CD4-positive, alpha-beta memory T cell (primary cell): ENCODE measurements at regions not wholly inside any gene's neighbourhood (a gene's known extent, or its start where the extent isn't known, plus 50 kb on each side); places are given as distances from the start of the nearest gene placed in this dataset.
"Not testable (repeated sequence)": the region's sequence is repeated elsewhere in the genome, so short reads cannot be mapped to it uniquely, and the experiment has no call there.

Experiments used
- CTCF ChIA-PET: fragments of 350-600 bp; sonication (Branson Sonifier 250); formaldehyde crosslinking; loops from one replicate; lab custom pipeline; 2021; ENCODE audit warnings: inconsistent platforms; ENCODE audit not compliant: partially characterized antibody; lab: Charles Lee
- POLR2A ChIA-PET: fragments of 350-600 bp; sonication (Branson Sonifier 250); formaldehyde crosslinking; loops from one replicate; lab custom pipeline; 2021; ENCODE audit not compliant: partially characterized antibody; lab: Charles Lee
- DNase-seq, 5 donors: peaks; one replicate each; pipeline versions ENCODE4 v3.0.0 to v3.0.0-alpha.2; 2020 to 2022; ENCODE audit warnings: mixed read lengths in 1 of 5
- H3K27ac ChIP-seq: one replicate; pipeline ENCODE4 v1.7.0; 2013; ENCODE audit warnings: low read depth, low read length
- H3K27me3 ChIP-seq: 2 replicates; pipeline ENCODE4 v1.7.0; 2013; ENCODE audit warnings: mild to moderate bottlenecking, low read length, moderate library complexity; ENCODE audit not compliant: insufficient read depth
- H3K36me3 ChIP-seq: 2 replicates; pipeline ENCODE4 v1.7.0; 2013; ENCODE audit warnings: mild to moderate bottlenecking, low read length, moderate library complexity; ENCODE audit not compliant: insufficient read depth
- H3K4me1 ChIP-seq: 2 replicates; pipeline ENCODE4 v1.7.0; 2013; ENCODE audit warnings: mild to moderate bottlenecking, low read length, moderate library complexity; ENCODE audit not compliant: insufficient read depth
- H3K4me3 ChIP-seq, 2 donors: one replicate each; pipeline ENCODE4 v1.7.0; 2013; ENCODE audit warnings: low read length in 2 of 2, mild to moderate bottlenecking in 1 of 2
- H3K9me3 ChIP-seq, 2 donors: one replicate each; pipeline ENCODE4 v1.7.0; 2013; ENCODE audit warnings: low read length in 2 of 2, control low read depth in 1 of 2; ENCODE audit not compliant: control insufficient read depth in 1 of 2
- H3K27ac Mint-ChIP-seq, 7 donors: one replicate each; pipeline ENCODE4 v1.8.0; 2020 to 2021; ENCODE audit warnings: mixed read lengths in 7 of 7, mild to moderate bottlenecking in 6 of 7, inconsistent platforms in 3 of 7, moderate library complexity in 3 of 7
- H3K27me3 Mint-ChIP-seq, 2 donors: one replicate each; pipeline ENCODE4 v1.8.0; 2020 to 2021; ENCODE audit warnings: mixed read lengths in 2 of 2
- H3K36me3 Mint-ChIP-seq, 2 donors: one replicate each; pipeline ENCODE4 v1.8.0; 2020 to 2021; ENCODE audit warnings: mixed read lengths in 2 of 2, inconsistent platforms in 1 of 2, mild to moderate bottlenecking in 1 of 2
- H3K4me1 Mint-ChIP-seq, 4 donors: one replicate each; pipeline ENCODE4 v1.8.0; 2020 to 2021; ENCODE audit warnings: mixed read lengths in 4 of 4, mild to moderate bottlenecking in 1 of 4
- H3K4me3 Mint-ChIP-seq, 8 donors: one replicate each; pipeline ENCODE4 v1.8.0; 2020 to 2021; ENCODE audit warnings: mixed read lengths in 8 of 8, mild to moderate bottlenecking in 7 of 8, moderate library complexity in 6 of 8, inconsistent platforms in 3 of 8
- H3K9me3 Mint-ChIP-seq, 8 donors: one replicate each; pipeline ENCODE4 v1.8.0; 2020 to 2021; ENCODE audit warnings: mixed read lengths in 8 of 8, mild to moderate bottlenecking in 5 of 8, inconsistent platforms in 3 of 8, moderate library complexity in 1 of 8
- intact Hi-C: fragments of 100-400 bp; cut with micrococcal nuclease; formaldehyde crosslinking; loops from one replicate; pipeline ENCODE4 v1.15.1; 2023

DNA sequence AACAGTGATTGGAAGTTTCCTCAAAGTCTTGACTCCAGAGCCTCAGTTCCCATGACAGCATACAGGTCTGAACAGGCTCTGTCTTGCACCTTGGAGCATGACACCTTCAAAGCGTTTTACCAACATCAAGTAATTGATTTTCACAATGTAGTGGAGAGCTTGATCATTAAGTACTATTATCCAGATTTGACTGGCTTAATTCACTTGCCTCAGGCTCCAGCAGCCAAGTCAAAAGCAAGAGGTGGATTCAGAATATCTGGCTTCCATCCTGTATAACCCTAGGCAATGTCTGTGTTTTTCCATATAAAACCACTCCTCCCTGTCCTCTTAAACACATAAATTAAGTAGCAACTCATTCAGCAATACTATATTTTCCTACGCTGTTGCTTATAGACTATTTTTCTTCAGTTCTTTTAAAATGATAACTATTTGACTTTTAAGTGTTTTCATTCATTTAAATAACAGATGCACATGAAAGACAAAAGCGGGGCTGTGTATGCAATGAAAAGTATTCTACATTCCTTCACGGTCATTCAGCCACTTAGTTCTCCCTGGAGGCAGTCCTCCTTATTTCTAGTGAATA lies 150.8 kb upstream of the RANBP3L start:
- CTCF ChIA-PET = no interaction called here
- no peaks in the 10 kb centered on the region for H3K27me3 ChIP-seq
- Mint-ChIP-seq H3K4me3 (no peak overlapping the region), H3K36me3 (no peaks in the 10 kb centered on the region), H3K27ac (no peak overlapping the region), H3K9me3 (peaks cover 0 to 2% (median 0%) of the 10 kb centered on the region in 8 donors), H3K27me3 (peaks cover 3 to 5% of the 10 kb centered on the region in 2 donors), H3K4me1 (no peaks in the 10 kb centered on the region)
- no peak overlapping the region for H3K4me3 ChIP-seq
- H3K36me3 ChIP-seq = no peaks in the 10 kb centered on the region
- intact Hi-C loops = no loop called here
- H3K27ac ChIP-seq = no peak overlapping the region
- POLR2A ChIA-PET = no interaction called here
- no peaks in the 10 kb centered on the region for H3K4me1 ChIP-seq
- no peaks in the 10 kb centered on the region for H3K9me3 ChIP-seq
- DNase-seq = no peak

DNA sequence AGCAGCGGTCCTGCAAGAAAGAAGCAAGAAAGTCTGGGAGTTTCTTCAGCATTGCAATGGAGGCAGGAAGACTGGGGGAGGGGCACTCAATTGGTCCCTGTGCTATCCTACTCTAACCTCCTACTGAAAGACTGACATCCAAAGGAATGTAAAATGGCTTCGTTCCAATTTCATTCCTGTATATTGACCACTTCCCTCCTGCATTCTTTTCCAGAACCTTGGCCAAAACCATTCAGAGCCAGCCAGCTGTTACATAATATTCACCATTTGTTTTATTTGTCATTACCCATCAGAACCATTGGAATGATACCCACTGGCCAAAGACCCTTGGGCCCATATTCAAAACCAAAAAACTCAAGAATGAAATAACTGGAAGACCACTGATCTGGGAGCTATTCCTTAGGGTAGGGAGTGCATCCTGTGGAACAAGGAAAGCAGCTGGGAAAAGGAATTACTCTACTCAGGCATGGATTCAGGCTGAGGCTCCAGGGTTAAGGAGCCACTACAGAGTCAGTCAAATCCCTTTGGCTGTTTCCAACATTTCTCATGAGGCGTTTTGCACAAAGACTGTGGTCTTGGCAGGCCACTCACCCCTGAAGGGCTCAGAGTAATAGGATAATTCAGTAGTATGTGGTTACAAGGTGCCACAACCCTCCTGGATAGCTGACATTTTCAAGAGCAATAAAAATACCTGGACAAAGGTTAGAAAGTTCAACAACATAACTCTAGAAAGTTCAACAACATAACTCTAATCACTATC lies 148.7 kb upstream of the SLC1A3 start:
- ChIA-PET CTCF (no interaction called here), POLR2A (no interaction called here)
- H3K36me3 ChIP-seq = no peaks in the 10 kb centered on the region
- peaks cover 6 to 7% of the 10 kb centered on the region in 2 donors for H3K27me3 Mint-ChIP-seq
- H3K27ac Mint-ChIP-seq = no peak overlapping the region
- H3K4me3 ChIP-seq = no peak overlapping the region
- H3K9me3 ChIP-seq = no peaks in the 10 kb centered on the region
- H3K4me1 ChIP-seq = no peaks in the 10 kb centered on the region
- intact Hi-C loops = no loop called here
- no peak for DNase-seq
- no peaks in the 10 kb centered on the region for H3K36me3 Mint-ChIP-seq
- no peak overlapping the region for H3K4me3 Mint-ChIP-seq
- no peak overlapping the region for H3K27ac ChIP-seq
- H3K27me3 ChIP-seq = no peaks in the 10 kb centered on the region
- no peaks in the 10 kb centered on the region for H3K4me1 Mint-ChIP-seq
- peaks cover 0 to 2% (median 0%) of the 10 kb centered on the region in 8 donors for H3K9me3 Mint-ChIP-seq

DNA sequence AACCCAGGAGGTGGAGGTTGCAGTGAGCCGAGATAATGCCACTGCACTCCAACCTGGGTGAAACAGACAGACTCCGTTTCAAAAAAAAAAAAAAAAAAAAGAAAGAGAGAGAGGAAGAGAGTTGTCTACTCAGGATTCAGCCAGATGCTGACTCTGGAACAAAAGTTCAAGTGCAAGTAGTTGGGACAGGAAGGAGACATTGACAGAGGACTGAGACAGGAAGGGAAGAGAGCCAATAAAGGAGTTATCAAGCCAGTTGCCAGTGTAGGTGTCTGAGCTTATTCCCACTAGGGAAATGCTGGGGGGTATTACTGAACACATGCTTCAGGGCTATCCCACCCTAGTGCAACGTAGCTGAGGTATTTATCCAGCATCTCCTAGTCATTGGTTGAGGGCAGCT lies 147.7 kb upstream of the SLC1A3 start:
- intact Hi-C loops = no loop called here
- peaks cover 0 to 2% (median 0%) of the 10 kb centered on the region in 8 donors for H3K9me3 Mint-ChIP-seq
- peaks cover 7 to 10% of the 10 kb centered on the region in 2 donors for H3K27me3 Mint-ChIP-seq
- H3K9me3 ChIP-seq = no peaks in the 10 kb centered on the region
- H3K36me3 ChIP-seq = no peaks in the 10 kb centered on the region
- no peak overlapping the region for H3K4me3 Mint-ChIP-seq
- no peak for DNase-seq
- H3K4me3 ChIP-seq = no peak overlapping the region
- POLR2A ChIA-PET = no interaction called here
- H3K27me3 ChIP-seq = no peaks in the 10 kb centered on the region
- no peak overlapping the region for H3K27ac Mint-ChIP-seq
- no peaks in the 10 kb centered on the region for H3K4me1 ChIP-seq
- H3K36me3 Mint-ChIP-seq = no peaks in the 10 kb centered on the region
- CTCF ChIA-PET = interaction anchor here (0.7 kb wide), 1 partner anchor 380 kb away, joined by 3 read pairs; no protein-coding TSS in a partner anchor
- no peak overlapping the region for H3K27ac ChIP-seq
- H3K4me1 Mint-ChIP-seq = no peaks in the 10 kb centered on the region

DNA sequence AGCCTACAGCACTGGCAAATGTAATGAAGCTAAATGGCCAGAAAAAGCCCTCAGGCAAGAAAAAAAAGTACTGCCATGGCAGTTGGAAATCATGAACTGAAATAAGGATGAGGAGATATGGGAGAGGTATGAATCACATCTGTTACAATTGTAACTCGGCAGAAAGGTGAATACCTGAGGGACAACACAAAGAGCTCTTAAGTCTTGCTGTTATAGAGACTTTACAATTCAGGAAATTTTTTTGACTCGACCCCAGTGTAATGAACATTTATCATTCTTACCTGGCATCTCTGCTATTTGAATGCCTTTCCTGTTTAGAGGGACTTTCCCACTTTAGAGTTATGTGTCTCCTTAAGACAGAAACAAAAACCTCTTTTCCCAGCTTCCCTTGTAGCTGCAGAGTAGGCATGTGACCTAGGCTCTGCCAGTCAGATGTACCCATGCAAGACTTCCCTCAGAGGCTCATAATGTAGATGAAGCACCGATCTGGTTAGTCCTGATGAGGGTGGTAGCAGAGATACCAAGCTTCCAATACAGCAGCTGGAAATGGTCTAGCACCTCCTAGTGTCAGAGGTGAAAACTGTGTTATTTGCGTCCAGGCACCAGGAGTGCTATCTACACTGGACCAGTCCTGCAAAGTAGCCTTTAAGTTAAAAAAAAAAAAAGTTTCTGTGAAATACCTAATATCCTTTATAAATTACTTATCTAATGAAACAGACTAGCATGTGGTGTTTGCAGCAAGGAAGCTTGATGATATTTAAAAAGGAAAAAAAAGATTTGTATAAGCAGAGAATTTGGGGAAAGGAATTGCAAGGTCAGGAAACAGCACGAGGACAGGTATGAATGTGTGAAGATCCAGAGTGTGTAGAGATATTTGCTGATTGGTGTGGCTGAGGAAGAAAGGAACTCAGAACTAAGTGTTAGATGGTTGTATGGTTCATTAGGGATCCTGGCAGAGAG lies 146.9 kb upstream of the SLC1A3 start:
- H3K27me3 Mint-ChIP-seq = peaks cover 7 to 10% of the 10 kb centered on the region in 2 donors
- H3K36me3 ChIP-seq = no peaks in the 10 kb centered on the region

GRCh38 chr5:36462295-36463021 lies 143.9 kb upstream of the SLC1A3 start:
- Mint-ChIP-seq H3K4me3 (no peak overlapping the region), H3K27me3 (peaks cover 5 to 13% of the 10 kb centered on the region in 2 donors), H3K36me3 (no peaks in the 10 kb centered on the region), H3K9me3 (peaks cover 0 to 2% (median 0%) of the 10 kb centered on the region in 8 donors), H3K4me1 (no peaks in the 10 kb centered on the region), H3K27ac (no peak overlapping the region)
- Histone ChIP-seq H3K9me3 (no peaks in the 10 kb centered on the region), H3K4me3 (no peak overlapping the region), H3K4me1 (no peaks in the 10 kb centered on the region), H3K36me3 (no peaks in the 10 kb centered on the region), H3K27me3 (no peaks in the 10 kb centered on the region), H3K27ac (no peak overlapping the region)
- no peak for DNase-seq
- CTCF ChIA-PET = no interaction called here
- POLR2A ChIA-PET = no interaction called here
- intact Hi-C loops = no loop called here

More for the DNA sequence above, 146.9 kb upstream of the SLC1A3 start:
- Histone ChIP-seq H3K27ac (no peak overlapping the region), H3K4me3 (no peak overlapping the region), H3K27me3 (no peaks in the 10 kb centered on the region), H3K4me1 (no peaks in the 10 kb centered on the region), H3K9me3 (no peaks in the 10 kb centered on the region)
- peak in 1 of 5 donors; percentile 3 for DNase-seq
- peaks cover 0 to 2% (median 0%) of the 10 kb centered on the region in 8 donors for H3K9me3 Mint-ChIP-seq
- H3K27ac Mint-ChIP-seq = no peak overlapping the region
- CTCF ChIA-PET = interaction anchor here (0.7 to 0.9 kb wide), 3 partner anchors 9 to 413 kb away, joined by 3 read pairs; no protein-coding TSS in a partner anchor
- POLR2A ChIA-PET = no interaction called here
- no peaks in the 10 kb centered on the region for H3K36me3 Mint-ChIP-seq
- H3K4me1 Mint-ChIP-seq = no peaks in the 10 kb centered on the region
- intact Hi-C loops = no loop called here
- no peak overlapping the region for H3K4me3 Mint-ChIP-seq

DNA sequence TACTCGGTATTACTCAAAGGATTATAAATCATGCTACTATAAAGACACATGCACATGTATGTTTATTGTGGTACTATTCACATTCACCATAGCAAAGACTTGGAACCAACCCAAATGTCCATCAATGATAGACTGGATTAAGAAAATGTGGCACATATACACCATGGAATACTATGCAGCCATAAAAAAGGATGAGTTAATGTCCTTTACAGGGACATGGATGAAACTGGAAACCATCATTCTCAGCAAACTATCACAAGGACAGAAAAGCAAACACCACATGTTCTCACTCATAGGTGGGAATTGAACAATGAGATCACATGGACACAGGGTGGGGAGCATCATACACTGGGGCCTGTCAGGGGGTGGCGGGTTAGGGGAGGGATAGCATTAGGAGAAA lies 130.5 kb upstream of the SLC1A3 start:
- POLR2A ChIA-PET, H3K4me1 Mint-ChIP-seq, H3K9me3 ChIP-seq, intact Hi-C loops, H3K36me3 ChIP-seq, DNase-seq, H3K27ac Mint-ChIP-seq, CTCF ChIA-PET, H3K27ac ChIP-seq, H3K4me1 ChIP-seq, H3K27me3 ChIP-seq, H3K4me3 ChIP-seq, H3K27me3 Mint-ChIP-seq, H3K36me3 Mint-ChIP-seq, H3K4me3 Mint-ChIP-seq: not testable (repeated sequence)
- H3K9me3 Mint-ChIP-seq = peaks cover 0 to 12% (median 3%) of the 10 kb centered on the region in 8 donors
